Prostate gland (tissue), 2 donors: ENCODE measurements at regions not wholly inside any gene's neighbourhood (a gene's known extent, or its start where the extent isn't known, plus 50 kb on each side); places are given as distances from the start of the nearest gene placed in this dataset.

Experiments
- DNase-seq: peaks from one replicate; pipeline ENCODE4 v3.0.0-alpha.2; 2019; ENCODE audit warnings: low spot score
- H3K27ac ChIP-seq, 2 donors: fragments of 200-600 bp; sonication (generic); 2 replicates each; pipeline ENCODE4 v1.5.1; 2017 to 2019
- H3K27me3 ChIP-seq: fragments of 200-600 bp; sonication (generic); replicated peaks from 2 replicates; pipeline ENCODE4 v1.5.1; 2019; ENCODE audit not compliant: insufficient read depth
- H3K36me3 ChIP-seq, 2 donors: fragments of 200-600 bp; sonication (generic); 1 replicate in 1 of 2; 2 replicates in 1 of 2; pipeline versions ENCODE4 v1.5.1 to v1.8.1; 2017 to 2019
- H3K4me1 ChIP-seq: fragments of 200-600 bp; sonication (generic); replicated peaks from 2 replicates; pipeline ENCODE4 v1.5.1; 2019
- H3K4me3 ChIP-seq, 2 donors: fragments of 200-600 bp; sonication (generic); 2 replicates each; pipeline ENCODE4 v1.5.1; 2017 to 2019
- H3K9me3 ChIP-seq: fragments of 200-600 bp; sonication (generic); 2 replicates; pipeline ENCODE4 v1.5.1; 2017
- POLR2A ChIP-seq: fragments of 450-650 bp; IDR thresholded peaks from one replicate; pipeline ENCODE4 v1.6.1; 2016; ENCODE audit warnings: antibody characterized with exemption, mild to moderate bottlenecking
- POLR2AphosphoS5 ChIP-seq: sonication (generic); formaldehyde crosslinking; IDR thresholded peaks from one replicate; pipeline ENCODE4 v1.6.1; 2017; ENCODE audit warnings: antibody characterized with exemption
- WGBS: methylation state at CpG from one replicate; pipeline ENCODE4 v1.1.5; 2018; 5-methylcytosine and 5-hydroxymethylcytosine counted together
- intact Hi-C: fragments of 100-400 bp; cut with DNase I; formaldehyde crosslinking; loops from one replicate; pipeline ENCODE4 v1.14.2; 2022
- TF ChIP-seq, protein P1 (sequence below), 4 experiments: fragments of 200-600 bp in 2 of 4; fragments of 450-650 bp in 2 of 4; sonication (generic) in 2 of 4; IDR thresholded peaks; 1 replicate in 3 of 4; 2 replicates in 1 of 4; pipeline ENCODE4 v1.5.1; 2016 to 2019; ENCODE audit warnings: antibody characterized with exemption in 4 of 4, mild to moderate bottlenecking in 2 of 4, moderate library complexity in 2 of 4

DNA sequence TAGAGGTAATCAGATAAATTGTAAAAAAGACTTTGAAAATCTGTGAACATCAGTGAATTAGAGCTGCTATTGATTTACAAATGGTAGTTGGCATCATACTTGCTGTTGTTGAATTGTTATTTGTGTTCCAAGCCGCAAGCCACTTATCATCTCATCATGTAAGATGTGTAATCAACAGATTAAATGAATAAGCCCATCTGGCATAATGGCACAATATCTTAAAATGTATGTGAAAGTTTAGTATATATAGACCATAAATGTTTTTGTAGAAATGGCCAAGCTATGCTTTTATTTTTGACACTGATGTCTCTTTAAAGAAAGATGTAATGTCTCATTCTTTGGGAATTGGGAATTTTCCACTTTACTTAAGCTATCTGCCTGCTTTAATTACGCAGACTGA lies 682.6 kb upstream of the GNPDA2 start:
- no peaks in the 10 kb centered on the region for H3K36me3 ChIP-seq
- intact Hi-C loops = no loop called here
- H3K4me1 ChIP-seq = no peaks in the 10 kb centered on the region
- no peak for TF ChIP-seq POLR2A
- TF ChIP-seq, protein P1, sequence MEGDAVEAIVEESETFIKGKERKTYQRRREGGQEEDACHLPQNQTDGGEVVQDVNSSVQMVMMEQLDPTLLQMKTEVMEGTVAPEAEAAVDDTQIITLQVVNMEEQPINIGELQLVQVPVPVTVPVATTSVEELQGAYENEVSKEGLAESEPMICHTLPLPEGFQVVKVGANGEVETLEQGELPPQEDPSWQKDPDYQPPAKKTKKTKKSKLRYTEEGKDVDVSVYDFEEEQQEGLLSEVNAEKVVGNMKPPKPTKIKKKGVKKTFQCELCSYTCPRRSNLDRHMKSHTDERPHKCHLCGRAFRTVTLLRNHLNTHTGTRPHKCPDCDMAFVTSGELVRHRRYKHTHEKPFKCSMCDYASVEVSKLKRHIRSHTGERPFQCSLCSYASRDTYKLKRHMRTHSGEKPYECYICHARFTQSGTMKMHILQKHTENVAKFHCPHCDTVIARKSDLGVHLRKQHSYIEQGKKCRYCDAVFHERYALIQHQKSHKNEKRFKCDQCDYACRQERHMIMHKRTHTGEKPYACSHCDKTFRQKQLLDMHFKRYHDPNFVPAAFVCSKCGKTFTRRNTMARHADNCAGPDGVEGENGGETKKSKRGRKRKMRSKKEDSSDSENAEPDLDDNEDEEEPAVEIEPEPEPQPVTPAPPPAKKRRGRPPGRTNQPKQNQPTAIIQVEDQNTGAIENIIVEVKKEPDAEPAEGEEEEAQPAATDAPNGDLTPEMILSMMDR (IDR thresholded peaks at IDR 0.05) = no peak
- TF ChIP-seq POLR2AphosphoS5 = no peak
- H3K27ac ChIP-seq = no peak overlapping the region
- 78% methylated on average over 2 of the region's 2 CpGs for WGBS
- no peak overlapping the region for H3K4me3 ChIP-seq
- H3K27me3 ChIP-seq = no peaks in the 10 kb centered on the region
- H3K9me3 ChIP-seq = no peaks in the 10 kb centered on the region
- no peak for DNase-seq

DNA sequence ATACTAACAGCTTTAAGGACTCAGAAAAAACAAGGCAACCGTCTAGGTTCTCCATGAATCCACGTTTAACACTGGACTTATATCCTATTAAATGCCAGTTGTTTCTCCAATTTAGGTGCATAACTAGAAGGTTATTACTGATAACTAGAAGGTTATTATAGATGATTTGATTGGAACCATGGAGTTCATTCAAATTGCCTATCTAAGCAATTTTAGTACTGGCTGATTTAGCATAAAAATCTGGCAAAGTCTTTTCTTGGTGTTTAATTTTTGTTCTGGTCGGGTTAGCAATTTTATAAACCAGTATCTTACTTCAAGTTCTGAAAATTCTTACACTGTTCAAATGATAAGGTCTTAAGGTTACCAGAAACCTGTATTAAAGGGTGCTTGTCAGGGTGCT lies 672.8 kb upstream of the GNPDA2 start:
- 48% methylated on average over 3 of the region's 3 CpGs for WGBS
- Histone ChIP-seq H3K4me3 (no peak overlapping the region), H3K9me3 (no peaks in the 10 kb centered on the region), H3K27me3 (no peaks in the 10 kb centered on the region), H3K27ac (no peak overlapping the region), H3K36me3 (no peaks in the 10 kb centered on the region), H3K4me1 (no peaks in the 10 kb centered on the region)
- no peak for DNase-seq
- no peak for TF ChIP-seq POLR2AphosphoS5
- TF ChIP-seq, protein P1 (IDR thresholded peaks at IDR 0.05) = no peak
- no peak for TF ChIP-seq POLR2A
- intact Hi-C loops = no loop called here

DNA sequence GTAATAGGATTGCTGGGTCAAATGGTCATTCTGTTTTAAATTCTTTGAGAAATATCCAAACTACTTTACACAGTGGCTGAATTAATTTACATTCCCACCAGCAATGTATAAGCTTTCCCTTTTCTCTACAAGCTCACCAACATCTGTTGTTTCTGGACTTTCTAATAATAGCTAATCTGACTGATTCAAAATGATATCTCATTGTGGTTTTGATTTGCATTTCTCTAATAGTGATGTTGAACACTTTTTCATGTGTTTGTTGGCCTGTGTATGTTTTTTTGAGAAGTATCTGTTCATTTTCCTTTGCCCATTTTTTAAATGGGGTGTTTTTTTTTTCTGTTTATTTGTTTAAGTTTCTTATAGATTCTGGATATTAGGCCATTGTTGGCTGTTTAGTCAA lies 659.0 kb upstream of the GNPDA2 start:
- no peaks in the 10 kb centered on the region for H3K36me3 ChIP-seq
- no peaks in the 10 kb centered on the region for H3K4me1 ChIP-seq
- DNase-seq = no peak
- TF ChIP-seq POLR2A = no peak
- TF ChIP-seq, protein P1 (IDR thresholded peaks at IDR 0.05) = no peak
- TF ChIP-seq POLR2AphosphoS5 = no peak
- intact Hi-C loops = no loop called here
- H3K9me3 ChIP-seq = no peaks in the 10 kb centered on the region
- H3K4me3 ChIP-seq = no peak overlapping the region
- H3K27ac ChIP-seq = no peak overlapping the region
- no peaks in the 10 kb centered on the region for H3K27me3 ChIP-seq

DNA sequence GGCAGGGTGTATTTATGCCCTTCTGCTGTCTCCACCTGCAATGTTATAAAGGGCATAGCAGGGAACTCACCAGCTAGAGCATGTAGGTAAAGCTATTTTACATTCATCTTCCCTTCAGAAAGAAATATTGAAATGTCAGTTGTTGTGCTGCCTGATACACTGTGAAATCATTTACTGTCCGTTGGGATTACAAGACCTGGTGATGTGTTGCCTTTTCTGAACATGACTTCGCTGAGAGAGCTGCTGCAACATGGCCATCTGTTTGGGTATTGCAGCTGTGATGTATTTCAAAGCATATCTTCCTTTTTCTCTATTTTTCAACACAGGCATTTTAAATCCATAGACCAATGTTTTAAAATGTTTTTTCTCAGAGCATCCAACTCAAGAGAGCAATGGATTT lies 644.1 kb upstream of the GNPDA2 start:
- DNase-seq = no peak
- H3K4me3 ChIP-seq = no peak overlapping the region
- H3K27ac ChIP-seq = no peak overlapping the region
- TF ChIP-seq, protein P1 (IDR thresholded peaks at IDR 0.05) = no peak
- TF ChIP-seq POLR2AphosphoS5 = no peak
- H3K36me3 ChIP-seq = no peaks in the 10 kb centered on the region
- intact Hi-C loops = no loop called here
- H3K9me3 ChIP-seq = no peaks in the 10 kb centered on the region
- 81% methylated on average over 2 of the region's 2 CpGs for WGBS
- H3K4me1 ChIP-seq = no peaks in the 10 kb centered on the region
- H3K27me3 ChIP-seq = no peaks in the 10 kb centered on the region

DNA sequence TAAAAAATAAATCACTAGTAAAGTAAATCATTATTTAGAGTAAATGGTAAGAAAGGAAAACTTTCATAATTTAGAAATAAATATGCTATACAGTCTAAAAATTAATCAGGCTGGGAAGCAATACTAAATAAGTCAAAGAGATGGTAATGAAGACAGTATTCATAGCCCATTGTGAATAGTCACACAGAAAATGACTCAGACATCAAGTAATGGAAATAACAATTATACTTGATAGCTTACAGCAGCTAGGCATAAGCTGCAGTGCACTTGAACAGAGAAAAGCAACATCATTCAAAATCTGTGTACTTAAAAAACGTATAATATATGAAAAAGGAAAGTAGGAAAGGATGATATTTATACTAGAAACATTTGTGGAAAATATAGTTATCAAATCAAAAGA lies 642.5 kb upstream of the GNPDA2 start:
- Histone ChIP-seq H3K4me3 (no peak overlapping the region), H3K27me3 (no peaks in the 10 kb centered on the region), H3K9me3 (no peaks in the 10 kb centered on the region), H3K36me3 (no peaks in the 10 kb centered on the region), H3K27ac (no peak overlapping the region), H3K4me1 (no peaks in the 10 kb centered on the region)
- intact Hi-C loops = no loop called here
- TF ChIP-seq, protein P1 (IDR thresholded peaks at IDR 0.05) = no peak
- TF ChIP-seq POLR2A (no peak), POLR2AphosphoS5 (no peak)
- DNase-seq = no peak
- 32% methylated on average over 1 of the region's 1 CpG for WGBS
